ENCODE measurements at regions not wholly inside any gene's neighbourhood (a gene's known extent, or its start where the extent isn't known, plus 50 kb on each side); places are given as distances from the start of the nearest gene placed in this dataset.

DNA sequence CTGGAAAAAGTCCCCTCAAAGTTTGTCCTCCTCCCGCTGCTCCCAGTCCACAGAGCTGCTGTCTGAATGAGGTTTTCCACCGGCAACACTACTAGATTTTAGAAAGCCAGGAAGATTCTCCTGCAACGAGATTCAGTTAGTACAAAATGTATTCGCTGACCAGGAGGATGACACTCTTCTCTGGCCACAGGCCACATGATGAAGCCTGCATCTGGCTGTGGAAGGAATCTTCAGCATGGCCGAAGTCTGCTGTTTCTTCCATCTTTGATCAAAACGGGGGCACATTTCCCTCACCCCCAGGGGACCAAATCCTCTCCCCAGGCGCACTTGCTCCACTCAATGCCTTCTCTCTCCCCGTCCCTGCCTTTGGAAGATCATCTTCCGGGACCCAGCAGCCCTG lies 215.8 kb upstream of the NLRP1 start:
- in situ Hi-C loops (cut with HindIII; ENCODE audit: low sequenced_read_pairs): no loop called here
- DNase-seq (ENCODE audit: low read depth, low spot score): no peak
- TF ChIP-seq, protein P1, sequence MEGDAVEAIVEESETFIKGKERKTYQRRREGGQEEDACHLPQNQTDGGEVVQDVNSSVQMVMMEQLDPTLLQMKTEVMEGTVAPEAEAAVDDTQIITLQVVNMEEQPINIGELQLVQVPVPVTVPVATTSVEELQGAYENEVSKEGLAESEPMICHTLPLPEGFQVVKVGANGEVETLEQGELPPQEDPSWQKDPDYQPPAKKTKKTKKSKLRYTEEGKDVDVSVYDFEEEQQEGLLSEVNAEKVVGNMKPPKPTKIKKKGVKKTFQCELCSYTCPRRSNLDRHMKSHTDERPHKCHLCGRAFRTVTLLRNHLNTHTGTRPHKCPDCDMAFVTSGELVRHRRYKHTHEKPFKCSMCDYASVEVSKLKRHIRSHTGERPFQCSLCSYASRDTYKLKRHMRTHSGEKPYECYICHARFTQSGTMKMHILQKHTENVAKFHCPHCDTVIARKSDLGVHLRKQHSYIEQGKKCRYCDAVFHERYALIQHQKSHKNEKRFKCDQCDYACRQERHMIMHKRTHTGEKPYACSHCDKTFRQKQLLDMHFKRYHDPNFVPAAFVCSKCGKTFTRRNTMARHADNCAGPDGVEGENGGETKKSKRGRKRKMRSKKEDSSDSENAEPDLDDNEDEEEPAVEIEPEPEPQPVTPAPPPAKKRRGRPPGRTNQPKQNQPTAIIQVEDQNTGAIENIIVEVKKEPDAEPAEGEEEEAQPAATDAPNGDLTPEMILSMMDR (IDR thresholded peaks at IDR 0.05; ENCODE audit: low read depth, low read length): no peak
- H3K4me3 ChIP-seq (ENCODE audit: low read depth, low read length): no peak overlapping the region

DNA sequence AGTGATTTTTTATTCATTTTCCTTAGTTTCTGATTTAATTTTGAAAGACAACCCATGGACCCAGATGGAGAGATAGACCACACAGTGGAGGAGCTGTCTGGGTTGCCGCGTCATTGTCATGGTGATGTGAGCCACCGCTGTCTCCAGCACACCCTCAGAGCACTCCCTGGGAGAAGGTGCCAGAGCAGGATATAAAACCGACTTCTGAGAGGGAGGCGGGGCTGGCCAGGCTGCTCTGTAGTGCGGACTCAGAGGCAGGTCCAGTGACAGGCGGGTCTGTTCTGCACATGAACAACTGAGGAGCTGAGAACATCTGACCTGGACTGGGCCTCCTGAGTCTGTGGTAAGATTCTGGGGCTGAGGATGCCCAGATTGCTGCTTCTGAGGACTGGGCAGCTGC lies 216.3 kb upstream of the NLRP1 start:
- H3K4me3 ChIP-seq (ENCODE audit: low read depth, low read length): no peak overlapping the region
- no peak for DNase-seq (ENCODE audit: low read depth, low spot score)
- TF ChIP-seq, protein P1 (IDR thresholded peaks at IDR 0.05; ENCODE audit: low read depth, low read length): no peak
- in situ Hi-C loops (cut with HindIII; ENCODE audit: low sequenced_read_pairs): no loop called here

- DNase-seq (ENCODE audit: low read depth, low spot score): no peak
- in situ Hi-C loops (cut with HindIII; ENCODE audit: low sequenced_read_pairs): no loop called here
Observed at GRCh38 chr17:5804251-5804650, 219.9 kb upstream of the NLRP1 start.

GRCh38 chr17:5809056-5809455 lies 224.7 kb upstream of the NLRP1 start:
- H3K4me3 ChIP-seq (ENCODE audit: low read depth, low read length): no peak overlapping the region
- in situ Hi-C loops (cut with HindIII; ENCODE audit: low sequenced_read_pairs): no loop called here
- TF ChIP-seq, protein P1 (IDR thresholded peaks at IDR 0.05; ENCODE audit: low read depth, low read length): no peak
- no peak for DNase-seq (ENCODE audit: low read depth, low spot score)

More at GRCh38 chr17:5804251-5804650, 219.9 kb upstream of the NLRP1 start:
- TF ChIP-seq, protein P1 (IDR thresholded peaks at IDR 0.05; ENCODE audit: low read depth, low read length): no peak
- no peak overlapping the region for H3K4me3 ChIP-seq (ENCODE audit: low read depth, low read length)

DNA sequence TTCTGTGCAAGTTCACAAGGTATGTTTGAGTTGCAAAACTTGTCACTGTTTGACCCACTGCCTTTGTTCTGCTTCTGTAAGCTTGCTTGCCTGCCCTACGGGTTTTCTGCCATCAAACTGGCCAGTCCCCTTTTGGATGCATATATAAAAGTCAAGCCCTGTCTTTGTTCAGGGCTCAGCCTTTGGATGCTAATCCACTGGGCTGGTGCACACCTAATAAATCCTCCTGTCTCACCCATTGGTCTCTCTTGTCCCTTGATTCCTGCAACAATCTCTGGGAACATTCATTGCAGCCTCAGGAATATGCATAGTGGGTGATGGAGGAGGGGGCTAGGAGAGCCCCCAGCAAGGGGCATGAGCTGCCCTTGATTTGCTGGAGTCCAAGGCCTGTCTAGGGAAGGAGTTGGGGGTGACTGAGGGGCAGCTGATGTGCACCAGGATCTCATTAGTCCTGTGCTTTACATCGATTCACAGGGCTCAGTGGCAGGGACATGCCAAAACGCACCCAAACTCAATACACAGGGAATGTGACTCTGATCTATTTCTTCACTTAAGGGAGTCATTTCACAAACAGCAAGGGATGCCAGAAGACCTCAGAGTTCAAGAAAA lies 225.4 kb upstream of the NLRP1 start:
- TF ChIP-seq, protein P1 (IDR thresholded peaks at IDR 0.05; ENCODE audit: low read depth, low read length): no peak
- H3K4me3 ChIP-seq (ENCODE audit: low read depth, low read length): no peak overlapping the region
- in situ Hi-C loops (cut with HindIII; ENCODE audit: low sequenced_read_pairs): no loop called here
- DNase-seq (ENCODE audit: low read depth, low spot score): peak; percentile 15

- in situ Hi-C loops (cut with HindIII; ENCODE audit: low sequenced_read_pairs): no loop called here
- TF ChIP-seq, protein P1 (IDR thresholded peaks at IDR 0.05; ENCODE audit: low read depth, low read length): no peak
- no peak overlapping the region for H3K4me3 ChIP-seq (ENCODE audit: low read depth, low read length)
- DNase-seq (ENCODE audit: low read depth, low spot score): no peak
Observed at GRCh38 chr17:5812590-5812989, 228.3 kb upstream of the NLRP1 start.

Data from astrocyte of the spinal cord (primary cell).